Astrocyte of the spinal cord (primary cell): ENCODE measurements at regions not wholly inside any gene's neighbourhood (a gene's known extent, or its start where the extent isn't known, plus 50 kb on each side); places are given as distances from the start of the nearest gene placed in this dataset.

Experiments used
- DNase-seq: peaks from one replicate; pipeline ENCODE4 v3.0.0; 2011; ENCODE audit warnings: low read depth, low spot score
- H3K4me3 ChIP-seq: 2 replicates; pipeline ENCODE4 v1.5.1; 2011; ENCODE audit warnings: low read depth, mild to moderate bottlenecking, low read length, moderate library complexity
- CTCF ChIP-seq: IDR thresholded peaks from 2 replicates; pipeline ENCODE4 v1.5.1; 2012; ENCODE audit warnings: low read depth, mild to moderate bottlenecking, low read length, inconsistent platforms
- in situ Hi-C: cut with HindIII; loops from 2 replicates; pipeline ENCODE4 v1.10.0; 2017; ENCODE audit warnings: low sequenced_read_pairs

- no peak overlapping the region for H3K4me3 ChIP-seq
- in situ Hi-C loops: no loop called here
- no peak for TF ChIP-seq CTCF
- no peak for DNase-seq
Measured at GRCh38 chr17:31692027-31692426, 167.0 kb downstream of the COPRS start.

- in situ Hi-C loops: no loop called here
- TF ChIP-seq CTCF: no peak
- no peak for DNase-seq
- no peak overlapping the region for H3K4me3 ChIP-seq
Measured at GRCh38 chr17:31691251-31691905, 167.7 kb downstream of the COPRS start.

- peak; percentile 23 for DNase-seq
- TF ChIP-seq CTCF: no peak
- in situ Hi-C loops: no loop called here
- H3K4me3 ChIP-seq: no peak overlapping the region
Measured at GRCh38 chr17:31690151-31690551, 168.9 kb downstream of the COPRS start.

- TF ChIP-seq CTCF: no peak
- H3K4me3 ChIP-seq: no peak overlapping the region
- no peak for DNase-seq
- in situ Hi-C loops: no loop called here
Measured at GRCh38 chr17:31688701-31689100, 170.3 kb downstream of the COPRS start.

GRCh38 chr17:31687505-31688126 lies 171.4 kb downstream of the COPRS start:
- no peak overlapping the region for H3K4me3 ChIP-seq
- TF ChIP-seq CTCF: no peak
- in situ Hi-C loops: no loop called here
- no peak for DNase-seq

GRCh38 chr17:31686495-31686894 lies 172.5 kb downstream of the COPRS start:
- in situ Hi-C loops: no loop called here
- no peak for DNase-seq

More at GRCh38 chr17:31686495-31686894, 172.5 kb downstream of the COPRS start:
- H3K4me3 ChIP-seq: no peak overlapping the region
- no peak for TF ChIP-seq CTCF
